HG02885 (cell line): ENCODE measurements at regions not wholly inside any gene's neighbourhood (a gene's known extent, or its start where the extent isn't known, plus 50 kb on each side); places are given as distances from the start of the nearest gene placed in this dataset.

Source experiments
- ATAC-seq: cut with Tn5 transposase; IDR thresholded peaks from one replicate; pipeline ENCODE4 v1.9.1; 2021; ENCODE audit warnings: mild to moderate bottlenecking; ENCODE audit not compliant: unreplicated experiment, poor library complexity

GRCh38 chr9:80382211-80382891, 810.6 kb downstream of the TLE4 start:
- no peak for ATAC-seq

GRCh38 chr9:80380301-80380700, 808.5 kb downstream of the TLE4 start:
- ATAC-seq: no peak

- ATAC-seq: no peak
Observed at GRCh38 chr9:80378669-80379293, 807.0 kb downstream of the TLE4 start.

GRCh38 chr9:80376180-80376579, 804.4 kb downstream of the TLE4 start:
- ATAC-seq: no peak

- ATAC-seq: no peak
Observed at GRCh38 chr9:80375477-80375876, 803.7 kb downstream of the TLE4 start.

- ATAC-seq: no peak
Observed at GRCh38 chr9:80369641-80370040, 797.9 kb downstream of the TLE4 start.

GRCh38 chr9:80366626-80367025, 794.9 kb downstream of the TLE4 start:
- ATAC-seq: no peak

- no peak for ATAC-seq
Observed at GRCh38 chr9:80359941-80360881, 788.4 kb downstream of the TLE4 start.

GRCh38 chr9:80359291-80359690, 787.5 kb downstream of the TLE4 start:
- no peak for ATAC-seq

GRCh38 chr9:80352967-80353366, 781.2 kb downstream of the TLE4 start:
- no peak for ATAC-seq

- ATAC-seq: no peak
Observed at GRCh38 chr9:80351612-80352011, 779.8 kb downstream of the TLE4 start.

GRCh38 chr9:80326105-80326504, 754.3 kb downstream of the TLE4 start:
- ATAC-seq: no peak

- no peak for ATAC-seq
Observed at GRCh38 chr9:80320916-80321315, 749.2 kb downstream of the TLE4 start.

GRCh38 chr9:80320480-80320879, 748.7 kb downstream of the TLE4 start:
- ATAC-seq: no peak

GRCh38 chr9:80305136-80305535, 733.4 kb downstream of the TLE4 start:
- ATAC-seq: no peak

- no peak for ATAC-seq
Observed at GRCh38 chr9:80294955-80295354, 723.2 kb downstream of the TLE4 start.

GRCh38 chr9:80294318-80294717, 722.6 kb downstream of the TLE4 start:
- ATAC-seq: no peak

- ATAC-seq: no peak
Observed at GRCh38 chr9:80292231-80292630, 720.5 kb downstream of the TLE4 start.

GRCh38 chr9:80285326-80285725, 713.6 kb downstream of the TLE4 start:
- no peak for ATAC-seq

GRCh38 chr9:80282766-80283165, 711.0 kb downstream of the TLE4 start:
- ATAC-seq: no peak

- ATAC-seq: no peak
Observed at GRCh38 chr9:80259079-80259478, 687.3 kb downstream of the TLE4 start.
